Breast epithelium (tissue), 3 donors: ENCODE measurements at regions not wholly inside any gene's neighbourhood (a gene's known extent, or its start where the extent isn't known, plus 50 kb on each side); places are given as distances from the start of the nearest gene placed in this dataset.

ENCODE experiments used
- POLR2AphosphoS5 ChIP-seq, 3 donors: sonication (generic); formaldehyde crosslinking; IDR thresholded peaks; one replicate each; pipeline ENCODE4 v1.6.1; 2017; ENCODE audit warnings: antibody characterized with exemption in 3 of 3
- TF ChIP-seq, protein P1 (sequence below), 3 donors: fragments of 450-650 bp; IDR thresholded peaks; one replicate each; pipeline ENCODE4 v1.5.1; 2016 to 2017; ENCODE audit warnings: antibody characterized with exemption in 3 of 3, mild to moderate bottlenecking in 3 of 3, moderate library complexity in 3 of 3

DNA sequence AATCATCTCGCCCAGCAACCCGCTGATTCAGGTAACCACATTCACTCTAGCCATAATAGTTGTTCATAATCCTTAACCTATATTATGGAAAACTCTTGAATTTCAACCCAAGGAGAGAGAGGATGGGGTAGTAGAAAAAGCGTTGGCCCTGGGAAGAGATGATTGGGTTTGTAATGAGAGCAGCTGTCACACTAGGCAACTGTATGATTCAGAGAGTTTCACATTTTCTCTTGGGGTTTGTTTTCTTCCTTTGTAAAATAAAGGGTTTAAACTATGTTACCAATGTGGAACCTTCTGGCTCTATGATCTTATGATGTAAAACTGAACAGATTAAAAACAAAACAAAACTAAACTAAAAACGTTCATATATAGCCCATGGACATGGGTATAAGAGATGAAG lies 705.2 kb upstream of the IGFBP3 start:
- TF ChIP-seq, protein P1, sequence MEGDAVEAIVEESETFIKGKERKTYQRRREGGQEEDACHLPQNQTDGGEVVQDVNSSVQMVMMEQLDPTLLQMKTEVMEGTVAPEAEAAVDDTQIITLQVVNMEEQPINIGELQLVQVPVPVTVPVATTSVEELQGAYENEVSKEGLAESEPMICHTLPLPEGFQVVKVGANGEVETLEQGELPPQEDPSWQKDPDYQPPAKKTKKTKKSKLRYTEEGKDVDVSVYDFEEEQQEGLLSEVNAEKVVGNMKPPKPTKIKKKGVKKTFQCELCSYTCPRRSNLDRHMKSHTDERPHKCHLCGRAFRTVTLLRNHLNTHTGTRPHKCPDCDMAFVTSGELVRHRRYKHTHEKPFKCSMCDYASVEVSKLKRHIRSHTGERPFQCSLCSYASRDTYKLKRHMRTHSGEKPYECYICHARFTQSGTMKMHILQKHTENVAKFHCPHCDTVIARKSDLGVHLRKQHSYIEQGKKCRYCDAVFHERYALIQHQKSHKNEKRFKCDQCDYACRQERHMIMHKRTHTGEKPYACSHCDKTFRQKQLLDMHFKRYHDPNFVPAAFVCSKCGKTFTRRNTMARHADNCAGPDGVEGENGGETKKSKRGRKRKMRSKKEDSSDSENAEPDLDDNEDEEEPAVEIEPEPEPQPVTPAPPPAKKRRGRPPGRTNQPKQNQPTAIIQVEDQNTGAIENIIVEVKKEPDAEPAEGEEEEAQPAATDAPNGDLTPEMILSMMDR (IDR thresholded peaks at IDR 0.05), result no peak
- TF ChIP-seq POLR2AphosphoS5 (IDR thresholded peaks at IDR 0.05), result no peak
